ENCODE measurements at regions not wholly inside any gene's neighbourhood (a gene's known extent, or its start where the extent isn't known, plus 50 kb on each side); places are given as distances from the start of the nearest gene placed in this dataset.
"Not testable (repeated sequence)": the region's sequence is repeated elsewhere in the genome, so short reads cannot be mapped to it uniquely, and the experiment has no call there.

DNA sequence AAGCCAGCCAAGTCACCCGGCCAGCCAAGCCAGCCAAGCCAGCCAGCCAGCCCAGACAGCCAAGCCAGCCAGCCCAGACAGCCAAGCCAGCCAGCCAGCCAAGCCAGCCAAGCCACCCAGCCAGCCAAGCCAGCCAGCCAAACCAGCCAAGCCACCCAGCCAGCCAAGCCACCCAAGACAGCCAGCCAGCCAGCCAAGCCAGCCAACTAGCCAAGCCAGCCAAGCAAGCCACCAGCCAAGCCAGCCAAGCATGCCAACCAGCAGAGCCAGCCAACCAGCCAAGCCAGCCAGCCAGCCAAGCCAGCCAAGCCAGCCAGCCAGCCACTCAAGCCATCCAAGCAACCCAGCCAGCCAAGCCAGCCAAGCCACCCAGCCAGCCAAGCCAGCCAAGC is 323.1 kb upstream of the PLGLB2 start:
- not testable (repeated sequence) for TF ChIP-seq POLR2A (IDR thresholded peaks at IDR 0.05)
- TF ChIP-seq, protein P1, sequence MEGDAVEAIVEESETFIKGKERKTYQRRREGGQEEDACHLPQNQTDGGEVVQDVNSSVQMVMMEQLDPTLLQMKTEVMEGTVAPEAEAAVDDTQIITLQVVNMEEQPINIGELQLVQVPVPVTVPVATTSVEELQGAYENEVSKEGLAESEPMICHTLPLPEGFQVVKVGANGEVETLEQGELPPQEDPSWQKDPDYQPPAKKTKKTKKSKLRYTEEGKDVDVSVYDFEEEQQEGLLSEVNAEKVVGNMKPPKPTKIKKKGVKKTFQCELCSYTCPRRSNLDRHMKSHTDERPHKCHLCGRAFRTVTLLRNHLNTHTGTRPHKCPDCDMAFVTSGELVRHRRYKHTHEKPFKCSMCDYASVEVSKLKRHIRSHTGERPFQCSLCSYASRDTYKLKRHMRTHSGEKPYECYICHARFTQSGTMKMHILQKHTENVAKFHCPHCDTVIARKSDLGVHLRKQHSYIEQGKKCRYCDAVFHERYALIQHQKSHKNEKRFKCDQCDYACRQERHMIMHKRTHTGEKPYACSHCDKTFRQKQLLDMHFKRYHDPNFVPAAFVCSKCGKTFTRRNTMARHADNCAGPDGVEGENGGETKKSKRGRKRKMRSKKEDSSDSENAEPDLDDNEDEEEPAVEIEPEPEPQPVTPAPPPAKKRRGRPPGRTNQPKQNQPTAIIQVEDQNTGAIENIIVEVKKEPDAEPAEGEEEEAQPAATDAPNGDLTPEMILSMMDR (IDR thresholded peaks at IDR 0.05 in 8 of 11, conservative IDR thresholded peaks at IDR 0.05 in 3 of 11): not testable (repeated sequence)

Data from spleen (tissue), 7 donors.